GM21381 (cell line): ENCODE measurements at regions not wholly inside any gene's neighbourhood (a gene's known extent, or its start where the extent isn't known, plus 50 kb on each side); places are given as distances from the start of the nearest gene placed in this dataset.

Experiments
- ATAC-seq: cut with Tn5 transposase; IDR thresholded peaks from one replicate; pipeline ENCODE4 v1.9.1; 2021; ENCODE audit warnings: mild to moderate bottlenecking, moderate library complexity; ENCODE audit not compliant: unreplicated experiment

- no peak for ATAC-seq
These were observed 191.5 kb downstream of the RAMP3 start for GRCh38 chr7:45349090-45349489.

- ATAC-seq: no peak
These were observed 193.3 kb downstream of the RAMP3 start for GRCh38 chr7:45350896-45351295.

- ATAC-seq: no peak
These were observed 200.7 kb downstream of the RAMP3 start for GRCh38 chr7:45358287-45358686.

- no peak for ATAC-seq
These were observed 201.7 kb downstream of the RAMP3 start for GRCh38 chr7:45359250-45359649.

GRCh38 chr7:45359776-45360175 is 202.2 kb downstream of the RAMP3 start:
- no peak for ATAC-seq

- no peak for ATAC-seq
These were observed 206.1 kb downstream of the RAMP3 start for GRCh38 chr7:45363669-45364068.

GRCh38 chr7:45365341-45365740 is 207.8 kb downstream of the RAMP3 start:
- ATAC-seq: no peak

GRCh38 chr7:45366475-45366874 is 207.7 kb upstream of the ADCY1 start:
- ATAC-seq: no peak

GRCh38 chr7:45367026-45367425 is 207.1 kb upstream of the ADCY1 start:
- ATAC-seq: no peak

GRCh38 chr7:45368129-45368807 is 205.9 kb upstream of the ADCY1 start:
- no peak for ATAC-seq

- no peak for ATAC-seq
These were observed 189.7 kb upstream of the ADCY1 start for GRCh38 chr7:45384499-45384898.

GRCh38 chr7:45387837-45388236 is 186.3 kb upstream of the ADCY1 start:
- ATAC-seq: no peak

- no peak for ATAC-seq
These were observed 184.9 kb upstream of the ADCY1 start for GRCh38 chr7:45389073-45389872.

GRCh38 chr7:45390180-45390579 is 184.0 kb upstream of the ADCY1 start:
- ATAC-seq: no peak

- no peak for ATAC-seq
These were observed 183.4 kb upstream of the ADCY1 start for GRCh38 chr7:45390731-45391130.

GRCh38 chr7:45391618-45392451 is 182.3 kb upstream of the ADCY1 start:
- no peak for ATAC-seq

- no peak for ATAC-seq
These were observed 180.0 kb upstream of the ADCY1 start for GRCh38 chr7:45394117-45394708.

GRCh38 chr7:45399069-45399468 is 175.1 kb upstream of the ADCY1 start:
- no peak for ATAC-seq

GRCh38 chr7:45400680-45401079 is 173.5 kb upstream of the ADCY1 start:
- ATAC-seq: no peak

- ATAC-seq: no peak
These were observed 173.0 kb upstream of the ADCY1 start for GRCh38 chr7:45401155-45401554.

GRCh38 chr7:45401851-45402250 is 172.3 kb upstream of the ADCY1 start:
- ATAC-seq: no peak
